ENCODE measurements at regions not wholly inside any gene's neighbourhood (a gene's known extent, or its start where the extent isn't known, plus 50 kb on each side); places are given as distances from the start of the nearest gene placed in this dataset.
"Not testable (repeated sequence)": the region's sequence is repeated elsewhere in the genome, so short reads cannot be mapped to it uniquely, and the experiment has no call there.

DNA sequence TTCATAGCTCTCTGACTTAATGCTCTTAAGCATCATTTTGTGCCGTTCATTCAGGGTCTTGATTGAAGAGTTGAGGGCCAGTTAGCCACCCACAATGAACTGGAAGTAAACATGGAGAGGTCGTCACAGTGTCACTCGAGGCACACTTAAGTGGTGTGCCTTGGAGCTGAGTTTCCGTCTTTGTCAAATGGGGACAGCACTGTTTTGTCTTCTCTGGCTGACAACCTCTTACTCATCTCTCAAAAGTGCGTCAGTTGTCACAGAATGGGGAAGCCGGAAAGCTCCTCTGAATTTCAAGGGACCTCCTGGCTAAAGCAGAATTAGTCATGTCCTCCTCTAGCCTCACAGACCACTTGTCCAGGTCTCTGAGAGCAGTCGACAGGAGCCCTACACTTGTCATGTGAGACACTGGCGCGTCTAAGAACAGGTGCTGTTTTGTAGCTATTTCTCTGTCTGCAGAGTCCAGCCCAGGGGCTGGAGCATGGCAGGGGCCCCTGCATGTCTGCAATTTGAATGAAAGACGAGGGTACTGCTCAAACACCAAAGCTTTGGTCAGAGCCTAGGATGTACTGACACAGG is 231.5 kb downstream of the NPIPA7 start:
- not testable (repeated sequence) for TF ChIP-seq EZH2 (IDR thresholded peaks at IDR 0.05; ENCODE audit: insufficient read depth, low read length); CTCF (IDR thresholded peaks at IDR 0.05; ENCODE audit: insufficient read depth, low read depth, low read length)

All from astrocyte (in vitro differentiated cells and primary cell).